Suprapubic skin (tissue), 4 donors: ENCODE measurements at regions not wholly inside any gene's neighbourhood (a gene's known extent, or its start where the extent isn't known, plus 50 kb on each side); places are given as distances from the start of the nearest gene placed in this dataset.

ENCODE experiments used
- POLR2A ChIP-seq, 2 donors: fragments of 450-650 bp; IDR thresholded peaks; one replicate each; pipeline ENCODE4 v1.6.1; 2017; ENCODE audit warnings: antibody characterized with exemption in 2 of 2, mild to moderate bottlenecking in 2 of 2, moderate library complexity in 2 of 2
- POLR2AphosphoS5 ChIP-seq, 3 donors: sonication (generic); formaldehyde crosslinking; IDR thresholded peaks; one replicate each; pipeline ENCODE4 v1.6.1; 2017; ENCODE audit warnings: antibody characterized with exemption in 3 of 3
- TF ChIP-seq, protein P1 (sequence below), 2 donors: fragments of 200-600 bp in 1 of 2; fragments of 450-650 bp in 1 of 2; sonication (generic) in 1 of 2; IDR thresholded peaks; one replicate each; pipeline ENCODE4 v1.5.1; 2016 to 2019; ENCODE audit warnings: antibody characterized with exemption in 2 of 2, mild to moderate bottlenecking in 1 of 2, moderate library complexity in 1 of 2

DNA sequence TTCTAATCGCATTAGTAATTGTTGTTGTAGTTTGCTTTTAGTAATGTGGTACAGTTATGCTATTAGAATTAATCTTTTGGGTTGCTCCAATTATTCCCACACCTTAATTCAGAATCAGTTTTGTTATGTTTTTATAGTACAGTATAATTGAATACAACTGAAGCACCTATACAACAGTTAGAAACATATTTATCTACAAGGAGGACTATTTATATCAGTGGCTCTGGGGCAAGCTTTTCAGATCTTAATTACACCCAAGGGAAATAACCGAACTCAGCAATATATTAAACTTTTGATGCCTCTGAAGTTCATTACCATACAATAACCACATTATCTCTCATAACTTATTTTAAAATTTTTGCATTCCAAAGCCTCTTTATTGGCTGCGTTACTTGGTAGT, 74.4 kb downstream of the LHX9 start:
- TF ChIP-seq, protein P1, sequence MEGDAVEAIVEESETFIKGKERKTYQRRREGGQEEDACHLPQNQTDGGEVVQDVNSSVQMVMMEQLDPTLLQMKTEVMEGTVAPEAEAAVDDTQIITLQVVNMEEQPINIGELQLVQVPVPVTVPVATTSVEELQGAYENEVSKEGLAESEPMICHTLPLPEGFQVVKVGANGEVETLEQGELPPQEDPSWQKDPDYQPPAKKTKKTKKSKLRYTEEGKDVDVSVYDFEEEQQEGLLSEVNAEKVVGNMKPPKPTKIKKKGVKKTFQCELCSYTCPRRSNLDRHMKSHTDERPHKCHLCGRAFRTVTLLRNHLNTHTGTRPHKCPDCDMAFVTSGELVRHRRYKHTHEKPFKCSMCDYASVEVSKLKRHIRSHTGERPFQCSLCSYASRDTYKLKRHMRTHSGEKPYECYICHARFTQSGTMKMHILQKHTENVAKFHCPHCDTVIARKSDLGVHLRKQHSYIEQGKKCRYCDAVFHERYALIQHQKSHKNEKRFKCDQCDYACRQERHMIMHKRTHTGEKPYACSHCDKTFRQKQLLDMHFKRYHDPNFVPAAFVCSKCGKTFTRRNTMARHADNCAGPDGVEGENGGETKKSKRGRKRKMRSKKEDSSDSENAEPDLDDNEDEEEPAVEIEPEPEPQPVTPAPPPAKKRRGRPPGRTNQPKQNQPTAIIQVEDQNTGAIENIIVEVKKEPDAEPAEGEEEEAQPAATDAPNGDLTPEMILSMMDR (IDR thresholded peaks at IDR 0.05), result no peak
- TF ChIP-seq POLR2A (IDR thresholded peaks at IDR 0.05), result no peak
- no peak for TF ChIP-seq POLR2AphosphoS5 (IDR thresholded peaks at IDR 0.05)
